Panc1 (cell line): ENCODE measurements at regions not wholly inside any gene's neighbourhood (a gene's known extent, or its start where the extent isn't known, plus 50 kb on each side); places are given as distances from the start of the nearest gene placed in this dataset.

Experiments
- POLR2AphosphoS5 ChIP-seq: IDR thresholded peaks from 2 replicates; pipeline ENCODE4 v1.6.1; 2012; ENCODE audit warnings: mild to moderate bottlenecking, low read depth, low read length, moderate library complexity
- SIN3A ChIP-seq: IDR thresholded peaks from 2 replicates; pipeline ENCODE4 v1.6.1; 2012; ENCODE audit warnings: low read depth, mild to moderate bottlenecking, low read length, moderate library complexity, borderline replicate concordance; ENCODE audit not compliant: insufficient read depth
- TCF7L2 ChIP-seq: IDR thresholded peaks from 2 replicates; pipeline ENCODE4 v1.6.1; 2011; ENCODE audit warnings: mild to moderate bottlenecking, low read depth, low read length, inconsistent platforms
- TF ChIP-seq, protein P1 (sequence below): fragments of 450-650 bp; IDR thresholded peaks from 2 replicates; pipeline ENCODE4 v1.5.1; 2017; ENCODE audit warnings: mild to moderate bottlenecking
- TF ChIP-seq, protein P2 (sequence below), 2 experiments: IDR thresholded peaks; 2 replicates each; pipeline ENCODE4 v1.6.1; 2011 to 2012; ENCODE audit warnings: low read depth in 2 of 2, control low read depth in 1 of 2, low read length in 1 of 2, mild to moderate bottlenecking in 1 of 2, moderate library complexity in 1 of 2; ENCODE audit not compliant: insufficient read depth in 1 of 2

DNA sequence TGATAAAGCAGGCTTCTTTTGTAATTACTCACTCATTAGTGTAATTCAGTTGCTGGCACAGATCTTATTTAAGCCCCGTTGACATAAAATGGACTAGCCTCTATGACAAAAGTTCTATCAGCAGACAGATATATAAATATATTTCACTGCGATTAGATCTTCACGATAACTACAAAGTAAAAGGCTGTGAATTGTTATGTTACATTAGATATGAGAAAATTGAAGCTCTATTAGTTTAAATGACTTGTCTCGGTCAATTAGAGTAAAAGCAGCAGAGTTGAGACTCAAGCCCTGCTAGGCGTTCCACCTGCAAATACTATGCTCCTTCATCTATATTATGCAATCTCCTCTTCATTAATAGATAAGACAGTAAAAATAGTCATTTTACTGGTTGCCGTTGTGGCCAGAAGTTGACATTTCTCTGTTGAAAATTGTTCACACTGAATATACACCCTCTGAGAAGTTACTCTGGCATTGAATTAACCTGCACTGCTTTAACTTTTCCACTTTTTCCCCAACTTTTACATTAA lies 136.7 kb downstream of the DKK1 start:
- TF ChIP-seq, protein P1, sequence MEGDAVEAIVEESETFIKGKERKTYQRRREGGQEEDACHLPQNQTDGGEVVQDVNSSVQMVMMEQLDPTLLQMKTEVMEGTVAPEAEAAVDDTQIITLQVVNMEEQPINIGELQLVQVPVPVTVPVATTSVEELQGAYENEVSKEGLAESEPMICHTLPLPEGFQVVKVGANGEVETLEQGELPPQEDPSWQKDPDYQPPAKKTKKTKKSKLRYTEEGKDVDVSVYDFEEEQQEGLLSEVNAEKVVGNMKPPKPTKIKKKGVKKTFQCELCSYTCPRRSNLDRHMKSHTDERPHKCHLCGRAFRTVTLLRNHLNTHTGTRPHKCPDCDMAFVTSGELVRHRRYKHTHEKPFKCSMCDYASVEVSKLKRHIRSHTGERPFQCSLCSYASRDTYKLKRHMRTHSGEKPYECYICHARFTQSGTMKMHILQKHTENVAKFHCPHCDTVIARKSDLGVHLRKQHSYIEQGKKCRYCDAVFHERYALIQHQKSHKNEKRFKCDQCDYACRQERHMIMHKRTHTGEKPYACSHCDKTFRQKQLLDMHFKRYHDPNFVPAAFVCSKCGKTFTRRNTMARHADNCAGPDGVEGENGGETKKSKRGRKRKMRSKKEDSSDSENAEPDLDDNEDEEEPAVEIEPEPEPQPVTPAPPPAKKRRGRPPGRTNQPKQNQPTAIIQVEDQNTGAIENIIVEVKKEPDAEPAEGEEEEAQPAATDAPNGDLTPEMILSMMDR: no peak
- no peak for TF ChIP-seq POLR2AphosphoS5
- no peak for TF ChIP-seq SIN3A
- TF ChIP-seq, protein P2, sequence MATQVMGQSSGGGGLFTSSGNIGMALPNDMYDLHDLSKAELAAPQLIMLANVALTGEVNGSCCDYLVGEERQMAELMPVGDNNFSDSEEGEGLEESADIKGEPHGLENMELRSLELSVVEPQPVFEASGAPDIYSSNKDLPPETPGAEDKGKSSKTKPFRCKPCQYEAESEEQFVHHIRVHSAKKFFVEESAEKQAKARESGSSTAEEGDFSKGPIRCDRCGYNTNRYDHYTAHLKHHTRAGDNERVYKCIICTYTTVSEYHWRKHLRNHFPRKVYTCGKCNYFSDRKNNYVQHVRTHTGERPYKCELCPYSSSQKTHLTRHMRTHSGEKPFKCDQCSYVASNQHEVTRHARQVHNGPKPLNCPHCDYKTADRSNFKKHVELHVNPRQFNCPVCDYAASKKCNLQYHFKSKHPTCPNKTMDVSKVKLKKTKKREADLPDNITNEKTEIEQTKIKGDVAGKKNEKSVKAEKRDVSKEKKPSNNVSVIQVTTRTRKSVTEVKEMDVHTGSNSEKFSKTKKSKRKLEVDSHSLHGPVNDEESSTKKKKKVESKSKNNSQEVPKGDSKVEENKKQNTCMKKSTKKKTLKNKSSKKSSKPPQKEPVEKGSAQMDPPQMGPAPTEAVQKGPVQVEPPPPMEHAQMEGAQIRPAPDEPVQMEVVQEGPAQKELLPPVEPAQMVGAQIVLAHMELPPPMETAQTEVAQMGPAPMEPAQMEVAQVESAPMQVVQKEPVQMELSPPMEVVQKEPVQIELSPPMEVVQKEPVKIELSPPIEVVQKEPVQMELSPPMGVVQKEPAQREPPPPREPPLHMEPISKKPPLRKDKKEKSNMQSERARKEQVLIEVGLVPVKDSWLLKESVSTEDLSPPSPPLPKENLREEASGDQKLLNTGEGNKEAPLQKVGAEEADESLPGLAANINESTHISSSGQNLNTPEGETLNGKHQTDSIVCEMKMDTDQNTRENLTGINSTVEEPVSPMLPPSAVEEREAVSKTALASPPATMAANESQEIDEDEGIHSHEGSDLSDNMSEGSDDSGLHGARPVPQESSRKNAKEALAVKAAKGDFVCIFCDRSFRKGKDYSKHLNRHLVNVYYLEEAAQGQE (IDR thresholded peaks at IDR 0.05; ENCODE audit: insufficient read depth in 1 of 2, low read depth in 2 of 2, low read length in 1 of 2): no peak
- no peak for TF ChIP-seq TCF7L2
